Sigmoid colon (tissue), 6 donors: ENCODE measurements at regions not wholly inside any gene's neighbourhood (a gene's known extent, or its start where the extent isn't known, plus 50 kb on each side); places are given as distances from the start of the nearest gene placed in this dataset.

Experiments used
- DNase-seq: peaks from one replicate; pipeline ENCODE4 v3.0.0-alpha.2; 2019
- H3K27ac ChIP-seq, 4 donors: fragments of 200-600 bp; sonication (generic); one replicate each; pipeline ENCODE4 v1.5.1; 2016 to 2019; ENCODE audit warnings: mild to moderate bottlenecking in 1 of 4
- H3K27me3 ChIP-seq, 3 donors: fragments of 200-600 bp; sonication (generic); one replicate each; pipeline ENCODE4 v1.5.1; 2019; ENCODE audit warnings: mild to moderate bottlenecking in 1 of 3
- H3K36me3 ChIP-seq, 4 donors: fragments of 200-600 bp; sonication (generic); one replicate each; pipeline ENCODE4 v1.5.1; 2016 to 2019
- H3K4me1 ChIP-seq, 4 donors: fragments of 200-600 bp; sonication (generic); one replicate each; pipeline ENCODE4 v1.5.1; 2017 to 2019
- H3K4me3 ChIP-seq, 4 donors: fragments of 200-600 bp; sonication (generic); one replicate each; pipeline ENCODE4 v1.5.1; 2017 to 2019; ENCODE audit warnings: mild to moderate bottlenecking in 2 of 4, moderate library complexity in 1 of 4
- H3K9me3 ChIP-seq, 4 donors: fragments of 200-600 bp in 3 of 4; sonication (generic) in 3 of 4; one replicate each; pipeline versions ENCODE4 v1.5.1 to v1.6.1; 2013 to 2019
- CTCF ChIP-seq, 4 experiments: fragments of 450-650 bp in 3 of 4; fragments of 200-600 bp in 1 of 4; IDR thresholded peaks; one replicate each; pipeline ENCODE4 v1.5.1; 2016 to 2019; ENCODE audit warnings: antibody characterized with exemption in 4 of 4, mild to moderate bottlenecking in 3 of 4, moderate library complexity in 2 of 4
- EP300 ChIP-seq, 4 donors: sonication (generic); formaldehyde crosslinking; IDR thresholded peaks; one replicate each; pipeline ENCODE4 v1.6.1; 2017; ENCODE audit warnings: antibody characterized with exemption in 4 of 4
- POLR2A ChIP-seq, 2 donors: fragments of 450-650 bp; IDR thresholded peaks; one replicate each; pipeline ENCODE4 v1.6.1; 2016; ENCODE audit warnings: antibody characterized with exemption in 2 of 2, mild to moderate bottlenecking in 2 of 2, moderate library complexity in 2 of 2
- POLR2AphosphoS5 ChIP-seq, 4 donors: sonication (generic); formaldehyde crosslinking; IDR thresholded peaks; one replicate each; pipeline ENCODE4 v1.6.1; 2017; ENCODE audit warnings: antibody characterized with exemption in 4 of 4
- WGBS, 2 donors: extraction: QIAGEN DNeasy Blood & Tissue Kit; methylation state at CpG; one replicate each; pipeline ENCODE4 v1.1.7; 2013; 5-methylcytosine and 5-hydroxymethylcytosine counted together
- intact Hi-C: fragments of 100-400 bp; cut with DNase I; formaldehyde crosslinking; loops from one replicate; pipeline ENCODE4 v1.15.1; 2023
- donor health status: healthy with polysubstance abuse.
- donor health status: healthy.

DNA sequence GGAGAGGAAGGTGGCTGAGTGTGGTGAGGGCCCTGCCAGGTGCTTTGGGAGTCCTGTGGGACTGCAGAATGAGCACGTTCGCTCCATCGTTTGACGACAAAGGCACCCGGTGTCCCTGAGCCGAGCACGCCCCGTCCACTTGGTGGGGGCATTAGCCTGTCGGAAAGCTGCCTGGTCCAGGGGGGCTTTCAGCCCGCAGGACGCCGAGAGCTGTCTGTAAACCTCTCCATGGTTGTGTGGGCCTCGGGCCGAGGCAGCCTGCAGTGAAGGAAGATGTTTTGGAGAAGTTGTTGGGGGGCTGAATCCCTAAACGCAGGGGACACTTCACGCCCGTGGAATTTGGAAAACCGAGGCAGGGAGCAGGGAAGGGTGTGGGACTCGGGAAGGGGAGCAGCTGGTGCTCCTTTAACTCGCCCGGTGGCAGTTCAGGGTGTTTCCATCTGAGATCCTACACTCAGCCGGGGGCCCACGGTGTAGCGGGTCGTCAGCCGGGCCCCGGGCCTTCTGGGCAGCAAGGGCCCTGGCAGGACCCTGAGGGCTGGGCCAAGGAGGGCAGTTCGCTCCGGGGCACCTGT is 53.8 kb downstream of the MRPL36 start:
- no peak for TF ChIP-seq POLR2AphosphoS5 (IDR thresholded peaks at IDR 0.05)
- no peak for TF ChIP-seq CTCF (IDR thresholded peaks at IDR 0.05)
- no peak for TF ChIP-seq EP300 (IDR thresholded peaks at IDR 0.05)
- TF ChIP-seq POLR2A (IDR thresholded peaks at IDR 0.05), result no peak
- 84 to 88% methylated on average over 29 of the region's 29 CpGs for WGBS, 2 donors
- H3K9me3 ChIP-seq, result peaks cover 0 to under 1% (median 0%) of the 10 kb centered on the region in 4 donors
- intact Hi-C loops, result no loop called here
- no peak overlapping the region for H3K27ac ChIP-seq
- H3K4me3 ChIP-seq, result no peak overlapping the region
- no peak for DNase-seq
- no peaks in the 10 kb centered on the region for H3K27me3 ChIP-seq
- no peaks in the 10 kb centered on the region for H3K4me1 ChIP-seq
- H3K36me3 ChIP-seq, result no peaks in the 10 kb centered on the region

- Histone ChIP-seq H3K4me3 (no peak overlapping the region), H3K36me3 (no peaks in the 10 kb centered on the region), H3K27me3 (no peaks in the 10 kb centered on the region), H3K9me3 (peaks cover 0 to 5% (median 0%) of the 10 kb centered on the region in 4 donors), H3K4me1 (no peaks in the 10 kb centered on the region), H3K27ac (no peak overlapping the region)
- peak; percentile 56 for DNase-seq
- intact Hi-C loops, result no loop called here
- TF ChIP-seq EP300 (IDR thresholded peaks at IDR 0.05), result no peak
- no peak for TF ChIP-seq CTCF (IDR thresholded peaks at IDR 0.05)
- no peak for TF ChIP-seq POLR2AphosphoS5 (IDR thresholded peaks at IDR 0.05)
- no peak for TF ChIP-seq POLR2A (IDR thresholded peaks at IDR 0.05)
- WGBS, 2 donors, result 84 to 85% methylated on average over 30 of the region's 30 CpGs
These were observed 54.4 kb downstream of the MRPL36 start for GRCh38 chr5:1745123-1745795.

GRCh38 chr5:1744393-1745122 is 55.1 kb downstream of the MRPL36 start:
- TF ChIP-seq EP300 (IDR thresholded peaks at IDR 0.05), result no peak
- TF ChIP-seq POLR2A (IDR thresholded peaks at IDR 0.05), result no peak
- TF ChIP-seq POLR2AphosphoS5 (IDR thresholded peaks at IDR 0.05), result no peak
- no peak for TF ChIP-seq CTCF (IDR thresholded peaks at IDR 0.05)
- H3K27me3 ChIP-seq, result no peaks in the 10 kb centered on the region
- H3K9me3 ChIP-seq, result peaks cover 0 to 9% (median under 1%) of the 10 kb centered on the region in 4 donors
- H3K4me3 ChIP-seq, result no peak overlapping the region
- no peak overlapping the region for H3K27ac ChIP-seq
- WGBS, 2 donors, result 78 to 87% methylated on average over 21 of the region's 21 CpGs
- intact Hi-C loops, result no loop called here
- no peaks in the 10 kb centered on the region for H3K36me3 ChIP-seq
- peak; percentile 50 for DNase-seq
- no peaks in the 10 kb centered on the region for H3K4me1 ChIP-seq

GRCh38 chr5:1743769-1744085 is 55.9 kb downstream of the MRPL36 start:
- DNase-seq, result peak; percentile 19
- TF ChIP-seq EP300 (IDR thresholded peaks at IDR 0.05), result no peak
- TF ChIP-seq POLR2AphosphoS5 (IDR thresholded peaks at IDR 0.05), result no peak
- TF ChIP-seq CTCF (IDR thresholded peaks at IDR 0.05), result no peak
- no peak for TF ChIP-seq POLR2A (IDR thresholded peaks at IDR 0.05)
- Histone ChIP-seq H3K4me1 (no peaks in the 10 kb centered on the region), H3K27ac (no peak overlapping the region), H3K27me3 (no peaks in the 10 kb centered on the region), H3K4me3 (no peak overlapping the region), H3K9me3 (peaks cover 0 to 12% (median 3%) of the 10 kb centered on the region in 4 donors), H3K36me3 (no peaks in the 10 kb centered on the region)
- intact Hi-C loops, result no loop called here
- 66 to 67% methylated on average over 5 of the region's 5 CpGs for WGBS, 2 donors
